Panc1 (cell line): ENCODE measurements at regions not wholly inside any gene's neighbourhood (a gene's known extent, or its start where the extent isn't known, plus 50 kb on each side); places are given as distances from the start of the nearest gene placed in this dataset.

ENCODE experiments used
- ATAC-seq: fragments of 200-7000 bp; cut with Tn5 transposase; 2 replicates; pipeline ENCODE4 v1.9.1; 2020; ENCODE audit warnings: mild to moderate bottlenecking, moderate library complexity
- BruUV-seq: library from RNA; stranded (reverse); fragments of 400-500 nt; replicated peaks from 2 replicates; lab custom pipeline; 2021; lab: Mats Ljungman, UMichigan
- CTCF ChIA-PET: fragments of 300-600 bp; sonication (Branson Sonifier 250); formaldehyde crosslinking; loops from one replicate; lab custom pipeline; 2022; ENCODE audit warnings: antibody characterized with exemption; lab: Charles Lee
- POLR2A ChIA-PET: fragments of 300-600 bp; sonication (Branson Sonifier 250); formaldehyde crosslinking; loops from one replicate; lab custom pipeline; 2022; ENCODE audit warnings: antibody characterized with exemption; lab: Charles Lee
- DNase-seq: peaks from one replicate; pipeline ENCODE4 v3.0.0-alpha.2; 2010; ENCODE audit warnings: low read depth, low spot score
- H3K27ac ChIP-seq: 2 replicates; pipeline ENCODE4 v1.5.1; 2011; ENCODE audit warnings: mild to moderate bottlenecking, low read length, inconsistent platforms
- H3K27me3 ChIP-seq: fragments of 200-500 bp; sonication (Bioruptor generic); 2 replicates; pipeline ENCODE4 v1.6.0; 2014; ENCODE audit warnings: low read length, inconsistent platforms; ENCODE audit not compliant: control insufficient read depth, insufficient read depth
- H3K36me3 ChIP-seq: fragments of 200-500 bp; sonication (Bioruptor generic); 2 replicates; pipeline ENCODE4 v1.5.1; 2014; ENCODE audit warnings: inconsistent platforms, mild to moderate bottlenecking, low read length, moderate library complexity; ENCODE audit not compliant: control insufficient read depth, insufficient read depth
- H3K4me1 ChIP-seq: 2 replicates; pipeline ENCODE4 v1.5.1; 2011; ENCODE audit warnings: inconsistent platforms, mild to moderate bottlenecking, low read length, moderate library complexity; ENCODE audit not compliant: control insufficient read depth, insufficient read depth
- H3K4me3 ChIP-seq, 2 experiments: 2 replicates each; pipeline ENCODE4 v1.5.1; 2011 to 2012; ENCODE audit warnings: low read depth in 2 of 2, low read length in 2 of 2, mild to moderate bottlenecking in 2 of 2, inconsistent platforms in 1 of 2, moderate library complexity in 1 of 2
- H3K9me3 ChIP-seq: fragments of 200-500 bp; sonication (Bioruptor generic); 2 replicates; pipeline ENCODE4 v1.5.1; 2014; ENCODE audit warnings: low read depth, mild to moderate bottlenecking, inconsistent platforms, low read length, moderate library complexity; ENCODE audit not compliant: control insufficient read depth, insufficient read depth
- POLR2AphosphoS5 ChIP-seq: IDR thresholded peaks from 2 replicates; pipeline ENCODE4 v1.6.1; 2012; ENCODE audit warnings: mild to moderate bottlenecking, low read depth, low read length, moderate library complexity
- SIN3A ChIP-seq: IDR thresholded peaks from 2 replicates; pipeline ENCODE4 v1.6.1; 2012; ENCODE audit warnings: low read depth, mild to moderate bottlenecking, low read length, moderate library complexity, borderline replicate concordance; ENCODE audit not compliant: insufficient read depth
- TCF7L2 ChIP-seq: IDR thresholded peaks from 2 replicates; pipeline ENCODE4 v1.6.1; 2011; ENCODE audit warnings: mild to moderate bottlenecking, low read depth, low read length, inconsistent platforms
- in situ Hi-C: cut with HindIII; loops from 2 replicates; pipeline ENCODE4 v1.10.0; 2016; ENCODE audit warnings: low sequenced_read_pairs, low pct_unique_long_range_greater_than_20kb
- intact Hi-C: fragments of 100-400 bp; cut with micrococcal nuclease; formaldehyde crosslinking; loops from one replicate; pipeline ENCODE4 v1.10.0; 2022; ENCODE audit not compliant: unreplicated experiment
- TF ChIP-seq, protein P1 (sequence below): fragments of 450-650 bp; IDR thresholded peaks from 2 replicates; pipeline ENCODE4 v1.5.1; 2017; ENCODE audit warnings: mild to moderate bottlenecking
- TF ChIP-seq, protein P2 (sequence below), 2 experiments: IDR thresholded peaks; 2 replicates each; pipeline ENCODE4 v1.6.1; 2011 to 2012; ENCODE audit warnings: low read depth in 2 of 2, control low read depth in 1 of 2, low read length in 1 of 2, mild to moderate bottlenecking in 1 of 2, moderate library complexity in 1 of 2; ENCODE audit not compliant: insufficient read depth in 1 of 2

DNA sequence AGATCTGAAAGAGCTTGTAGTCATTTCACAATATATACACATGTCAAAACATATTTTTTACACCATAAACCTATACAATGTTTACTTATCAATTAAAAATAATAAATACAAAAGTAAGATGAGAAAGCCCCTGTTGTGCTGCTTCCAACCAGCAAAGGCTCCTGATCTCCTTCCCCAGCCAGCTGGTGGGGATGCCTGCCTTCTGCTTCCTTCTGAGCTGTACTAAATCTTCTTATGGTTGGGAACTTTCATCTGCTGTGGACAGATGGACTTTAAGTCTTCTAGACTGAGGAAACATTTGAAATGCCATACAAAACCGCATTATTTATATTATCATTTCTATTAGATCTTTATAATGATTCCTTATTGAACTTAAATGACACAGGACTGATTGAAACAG, 745.3 kb upstream of the CHD1 start:
- no TSS peak for BruUV-seq
- Histone ChIP-seq H3K27me3 (no peaks in the 10 kb centered on the region; the same call in 1 of the 2 replicates), H3K27ac (no peak overlapping the region), H3K9me3 (no peaks in the 10 kb centered on the region), H3K36me3 (no peaks in the 10 kb centered on the region), H3K4me1 (no peaks in the 10 kb centered on the region), H3K4me3 (no peak overlapping the region)
- ATAC-seq (no peak), DNase-seq (no peak)
- CTCF ChIA-PET = no interaction called here
- TF ChIP-seq TCF7L2 (no peak), SIN3A (no peak), POLR2AphosphoS5 (no peak)
- TF ChIP-seq, protein P1, sequence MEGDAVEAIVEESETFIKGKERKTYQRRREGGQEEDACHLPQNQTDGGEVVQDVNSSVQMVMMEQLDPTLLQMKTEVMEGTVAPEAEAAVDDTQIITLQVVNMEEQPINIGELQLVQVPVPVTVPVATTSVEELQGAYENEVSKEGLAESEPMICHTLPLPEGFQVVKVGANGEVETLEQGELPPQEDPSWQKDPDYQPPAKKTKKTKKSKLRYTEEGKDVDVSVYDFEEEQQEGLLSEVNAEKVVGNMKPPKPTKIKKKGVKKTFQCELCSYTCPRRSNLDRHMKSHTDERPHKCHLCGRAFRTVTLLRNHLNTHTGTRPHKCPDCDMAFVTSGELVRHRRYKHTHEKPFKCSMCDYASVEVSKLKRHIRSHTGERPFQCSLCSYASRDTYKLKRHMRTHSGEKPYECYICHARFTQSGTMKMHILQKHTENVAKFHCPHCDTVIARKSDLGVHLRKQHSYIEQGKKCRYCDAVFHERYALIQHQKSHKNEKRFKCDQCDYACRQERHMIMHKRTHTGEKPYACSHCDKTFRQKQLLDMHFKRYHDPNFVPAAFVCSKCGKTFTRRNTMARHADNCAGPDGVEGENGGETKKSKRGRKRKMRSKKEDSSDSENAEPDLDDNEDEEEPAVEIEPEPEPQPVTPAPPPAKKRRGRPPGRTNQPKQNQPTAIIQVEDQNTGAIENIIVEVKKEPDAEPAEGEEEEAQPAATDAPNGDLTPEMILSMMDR = no peak
- TF ChIP-seq, protein P2, sequence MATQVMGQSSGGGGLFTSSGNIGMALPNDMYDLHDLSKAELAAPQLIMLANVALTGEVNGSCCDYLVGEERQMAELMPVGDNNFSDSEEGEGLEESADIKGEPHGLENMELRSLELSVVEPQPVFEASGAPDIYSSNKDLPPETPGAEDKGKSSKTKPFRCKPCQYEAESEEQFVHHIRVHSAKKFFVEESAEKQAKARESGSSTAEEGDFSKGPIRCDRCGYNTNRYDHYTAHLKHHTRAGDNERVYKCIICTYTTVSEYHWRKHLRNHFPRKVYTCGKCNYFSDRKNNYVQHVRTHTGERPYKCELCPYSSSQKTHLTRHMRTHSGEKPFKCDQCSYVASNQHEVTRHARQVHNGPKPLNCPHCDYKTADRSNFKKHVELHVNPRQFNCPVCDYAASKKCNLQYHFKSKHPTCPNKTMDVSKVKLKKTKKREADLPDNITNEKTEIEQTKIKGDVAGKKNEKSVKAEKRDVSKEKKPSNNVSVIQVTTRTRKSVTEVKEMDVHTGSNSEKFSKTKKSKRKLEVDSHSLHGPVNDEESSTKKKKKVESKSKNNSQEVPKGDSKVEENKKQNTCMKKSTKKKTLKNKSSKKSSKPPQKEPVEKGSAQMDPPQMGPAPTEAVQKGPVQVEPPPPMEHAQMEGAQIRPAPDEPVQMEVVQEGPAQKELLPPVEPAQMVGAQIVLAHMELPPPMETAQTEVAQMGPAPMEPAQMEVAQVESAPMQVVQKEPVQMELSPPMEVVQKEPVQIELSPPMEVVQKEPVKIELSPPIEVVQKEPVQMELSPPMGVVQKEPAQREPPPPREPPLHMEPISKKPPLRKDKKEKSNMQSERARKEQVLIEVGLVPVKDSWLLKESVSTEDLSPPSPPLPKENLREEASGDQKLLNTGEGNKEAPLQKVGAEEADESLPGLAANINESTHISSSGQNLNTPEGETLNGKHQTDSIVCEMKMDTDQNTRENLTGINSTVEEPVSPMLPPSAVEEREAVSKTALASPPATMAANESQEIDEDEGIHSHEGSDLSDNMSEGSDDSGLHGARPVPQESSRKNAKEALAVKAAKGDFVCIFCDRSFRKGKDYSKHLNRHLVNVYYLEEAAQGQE (IDR thresholded peaks at IDR 0.05; ENCODE audit: insufficient read depth in 1 of 2, low read depth in 2 of 2, low read length in 1 of 2) = no peak
- in situ Hi-C loops (no loop called here), intact Hi-C loops (no loop called here)
- POLR2A ChIA-PET = no interaction called here

DNA sequence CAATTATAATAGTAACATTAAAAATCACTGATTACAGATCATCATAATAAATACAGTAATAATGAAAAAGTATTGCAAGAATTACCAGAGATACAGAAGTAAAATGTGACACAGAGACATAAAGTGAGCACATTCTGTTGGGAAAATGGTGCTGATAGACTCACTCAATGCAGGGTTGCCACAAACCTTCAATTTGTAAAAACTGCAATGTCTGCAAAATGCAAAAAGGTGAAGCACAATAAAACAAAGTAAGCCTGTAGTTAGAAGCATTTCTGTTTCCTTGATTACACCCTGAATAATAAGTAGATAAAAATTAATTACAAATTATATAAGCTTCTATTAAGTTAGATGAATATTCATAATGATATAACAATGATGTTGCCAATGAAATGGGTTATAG, 736.2 kb upstream of the CHD1 start:
- CTCF ChIA-PET = no interaction called here
- Histone ChIP-seq H3K4me1 (no peaks in the 10 kb centered on the region), H3K4me3 (no peak overlapping the region), H3K27ac (no peak overlapping the region), H3K27me3 (no peaks in the 10 kb centered on the region), H3K9me3 (no peaks in the 10 kb centered on the region), H3K36me3 (no peaks in the 10 kb centered on the region)
- ATAC-seq = no peak
- BruUV-seq = no TSS peak
- in situ Hi-C loops (no loop called here), intact Hi-C loops (no loop called here)
- POLR2A ChIA-PET = no interaction called here
- DNase-seq = no peak
- TF ChIP-seq TCF7L2 (no peak), POLR2AphosphoS5 (no peak), SIN3A (no peak)
- TF ChIP-seq, protein P2 (IDR thresholded peaks at IDR 0.05; ENCODE audit: insufficient read depth in 1 of 2, low read depth in 2 of 2, low read length in 1 of 2) = no peak
- TF ChIP-seq, protein P1 = no peak
